ENCODE measurements at regions not wholly inside any gene's neighbourhood (a gene's known extent, or its start where the extent isn't known, plus 50 kb on each side); places are given as distances from the start of the nearest gene placed in this dataset.
A peak's percentile ranks its signal among the peaks of the same experiment; 100 is the strongest.

- peaks cover 8% of the 10 kb centered on the region for H3K4me1 ChIP-seq (ENCODE audit: control insufficient read depth, insufficient read depth, low read length)
- no peaks in the 10 kb centered on the region for H3K36me3 ChIP-seq (ENCODE audit: control insufficient read depth in 2 of 2, insufficient read depth in 1 of 2, low read length in 2 of 2)
- H3K9me3 ChIP-seq (ENCODE audit: control insufficient read depth, insufficient read depth, low read depth, low read length), result no peaks in the 10 kb centered on the region
- no peak overlapping the region for H3K4me3 ChIP-seq (ENCODE audit: low read depth, low read length)
- POLR2A ChIA-PET, result no interaction called here
- TF ChIP-seq EGR2 (tag by site-specific recombination; IDR thresholded peaks at IDR 0.05; ENCODE audit: low read depth) (peak; percentile 71), ZNF175 (tag by site-specific recombination; IDR thresholded peaks at IDR 0.05) (no peak), ZFHX2 (tag by site-specific recombination; conservative IDR thresholded peaks at IDR 0.05) (peak; percentile 68)
- TF ChIP-seq, protein P1, sequence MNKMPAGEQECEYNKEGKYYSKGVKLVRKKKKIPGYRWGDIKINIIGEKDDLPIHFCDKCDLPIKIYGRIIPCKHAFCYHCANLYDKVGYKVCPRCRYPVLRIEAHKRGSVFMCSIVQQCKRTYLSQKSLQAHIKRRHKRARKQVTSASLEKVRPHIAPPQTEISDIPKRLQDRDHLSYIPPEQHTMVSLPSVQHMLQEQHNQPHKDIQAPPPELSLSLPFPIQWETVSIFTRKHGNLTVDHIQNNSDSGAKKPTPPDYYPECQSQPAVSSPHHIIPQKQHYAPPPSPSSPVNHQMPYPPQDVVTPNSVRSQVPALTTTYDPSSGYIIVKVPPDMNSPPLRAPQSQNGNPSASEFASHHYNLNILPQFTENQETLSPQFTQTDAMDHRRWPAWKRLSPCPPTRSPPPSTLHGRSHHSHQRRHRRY (tag by site-specific recombination; IDR thresholded peaks at IDR 0.05), result no peak
- CTCF ChIA-PET, result no interaction called here
- no peak overlapping the region for H3K27ac ChIP-seq (ENCODE audit: extremely low read depth, low read depth, low read length)
These were observed 350.8 kb downstream of the NFIB start for GRCh38 chr9:13963005-13963653.

GRCh38 chr9:13962006-13962405, 351.9 kb downstream of the NFIB start:
- no peak for TF ChIP-seq ZNF670 (tag by site-specific recombination; IDR thresholded peaks at IDR 0.05; ENCODE audit: low read depth)
- no peak for TF ChIP-seq ZNF398 (tag by site-specific recombination; IDR thresholded peaks at IDR 0.05)
- POLR2A ChIA-PET, result no interaction called here
- peaks cover 3% of the 10 kb centered on the region; the same call in 1 of the 2 replicates for H3K4me1 ChIP-seq (ENCODE audit: control insufficient read depth, insufficient read depth, low read length)
- CTCF ChIA-PET, result no interaction called here
- no peak overlapping the region for H3K27ac ChIP-seq (ENCODE audit: extremely low read depth, low read depth, low read length)
- H3K9me3 ChIP-seq (ENCODE audit: control insufficient read depth, insufficient read depth, low read depth, low read length), result no peaks in the 10 kb centered on the region
- no peak overlapping the region for H3K4me3 ChIP-seq (ENCODE audit: low read depth, low read length)
- no peaks in the 10 kb centered on the region for H3K36me3 ChIP-seq (ENCODE audit: control insufficient read depth in 2 of 2, insufficient read depth in 1 of 2, low read length in 2 of 2)

DNA sequence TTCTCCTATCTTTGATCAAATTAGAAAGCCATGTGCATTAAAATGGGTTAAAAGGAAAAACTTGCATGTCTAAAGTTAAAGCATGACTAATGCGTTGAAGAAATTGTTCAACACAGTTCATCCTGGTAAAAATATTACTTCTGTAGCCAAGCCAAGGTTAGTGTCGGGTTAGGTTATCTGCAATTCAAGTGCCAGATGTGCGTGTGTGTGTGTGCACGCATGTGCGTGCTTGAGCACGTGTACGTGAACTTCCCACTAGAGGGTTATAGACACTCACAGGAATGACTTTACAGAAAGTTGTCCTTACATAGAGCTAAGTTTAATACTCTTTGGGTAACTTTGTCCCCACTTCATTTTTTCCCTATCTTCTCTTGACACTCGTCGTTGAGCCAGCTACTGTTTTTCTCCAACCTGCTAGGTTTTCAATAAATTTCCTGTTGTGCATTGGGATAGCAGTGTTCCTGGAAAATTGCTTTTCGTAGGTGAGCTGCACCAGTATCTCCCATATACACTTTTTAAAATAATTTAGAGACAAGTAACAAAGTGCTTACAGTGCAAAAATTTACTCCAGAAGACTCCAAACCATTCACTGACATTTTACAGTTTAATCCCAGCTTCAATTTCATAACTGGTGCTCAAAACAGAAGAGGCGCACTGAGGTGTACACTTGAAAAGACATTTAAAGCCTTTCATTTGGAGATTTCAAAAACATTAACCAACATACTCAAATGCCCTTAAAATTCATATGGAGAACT, 353.8 kb downstream of the NFIB start:
- Histone ChIP-seq H3K36me3 (ENCODE audit: control insufficient read depth in 2 of 2, insufficient read depth in 1 of 2, low read length in 2 of 2) (no peaks in the 10 kb centered on the region), H3K9me3 (ENCODE audit: control insufficient read depth, insufficient read depth, low read depth, low read length) (no peaks in the 10 kb centered on the region), H3K4me3 (ENCODE audit: low read depth, low read length) (no peak overlapping the region), H3K4me1 (ENCODE audit: control insufficient read depth, insufficient read depth, low read length) (peaks cover 13% of the 10 kb centered on the region), H3K27ac (ENCODE audit: extremely low read depth, low read depth, low read length) (no peak overlapping the region)
- CTCF ChIA-PET, result interaction anchor here (0.8 kb wide), 1 partner anchor 398 kb away, joined by 3 read pairs; no protein-coding TSS in a partner anchor
- TF ChIP-seq, protein P2, sequence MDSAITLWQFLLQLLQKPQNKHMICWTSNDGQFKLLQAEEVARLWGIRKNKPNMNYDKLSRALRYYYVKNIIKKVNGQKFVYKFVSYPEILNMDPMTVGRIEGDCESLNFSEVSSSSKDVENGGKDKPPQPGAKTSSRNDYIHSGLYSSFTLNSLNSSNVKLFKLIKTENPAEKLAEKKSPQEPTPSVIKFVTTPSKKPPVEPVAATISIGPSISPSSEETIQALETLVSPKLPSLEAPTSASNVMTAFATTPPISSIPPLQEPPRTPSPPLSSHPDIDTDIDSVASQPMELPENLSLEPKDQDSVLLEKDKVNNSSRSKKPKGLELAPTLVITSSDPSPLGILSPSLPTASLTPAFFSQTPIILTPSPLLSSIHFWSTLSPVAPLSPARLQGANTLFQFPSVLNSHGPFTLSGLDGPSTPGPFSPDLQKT (IDR thresholded peaks at IDR 0.05; ENCODE audit: borderline replicate concordance, low read depth, low read length), result no peak
- TF ChIP-seq ZNF521 (tag by site-specific recombination; IDR thresholded peaks at IDR 0.05), result no peak
- POLR2A ChIA-PET, result no interaction called here

DNA sequence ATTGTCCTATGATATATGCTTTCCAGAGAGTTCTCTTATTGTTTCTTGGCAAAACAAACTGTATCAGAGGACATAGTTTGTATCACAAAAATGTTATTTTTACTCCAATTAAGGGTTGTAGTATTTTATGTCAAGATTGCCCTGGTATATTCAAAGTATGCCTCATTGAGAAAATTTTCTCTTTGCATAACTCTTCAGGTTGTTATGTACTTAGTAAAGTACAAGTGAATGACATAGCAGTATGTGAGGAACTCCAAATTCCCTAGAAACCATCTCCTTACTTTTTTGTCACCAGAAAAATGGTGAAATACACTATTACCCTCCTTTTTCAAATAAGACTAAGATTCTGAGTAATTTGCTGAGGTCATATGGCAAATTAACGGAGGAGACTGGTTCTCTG, 355.3 kb downstream of the NFIB start:
- CTCF ChIA-PET, result no interaction called here
- POLR2A ChIA-PET, result no interaction called here
- Histone ChIP-seq H3K4me1 (ENCODE audit: control insufficient read depth, insufficient read depth, low read length) (peaks cover 18% of the 10 kb centered on the region), H3K27ac (ENCODE audit: extremely low read depth, low read depth, low read length) (no peak overlapping the region), H3K36me3 (ENCODE audit: control insufficient read depth in 2 of 2, insufficient read depth in 1 of 2, low read length in 2 of 2) (no peaks in the 10 kb centered on the region), H3K4me3 (ENCODE audit: low read depth, low read length) (no peak overlapping the region), H3K9me3 (ENCODE audit: control insufficient read depth, insufficient read depth, low read depth, low read length) (no peaks in the 10 kb centered on the region)
- TF ChIP-seq ZSCAN30 (tag by site-specific recombination; IDR thresholded peaks at IDR 0.05) (no peak), ZNF518A (tag by site-specific recombination; conservative IDR thresholded peaks at IDR 0.05; ENCODE audit: low read depth) (no peak), ZNF704 (tag by site-specific recombination; IDR thresholded peaks at IDR 0.05) (no peak), ZNF398 (tag by site-specific recombination; IDR thresholded peaks at IDR 0.05) (no peak), ZNF626 (tag by site-specific recombination; IDR thresholded peaks at IDR 0.05) (no peak)

All from HEK293 (cell line).